Renal cortex interstitium (tissue), 11 donors: ENCODE measurements at regions not wholly inside any gene's neighbourhood (a gene's known extent, or its start where the extent isn't known, plus 50 kb on each side); places are given as distances from the start of the nearest gene placed in this dataset.
A peak's percentile ranks its signal among the peaks of the same experiment; 100 is the strongest.
"Not testable (repeated sequence)": the region's sequence is repeated elsewhere in the genome, so short reads cannot be mapped to it uniquely, and the experiment has no call there.

Experiments used
- DNase-seq, 11 donors: peaks; one replicate each; pipeline ENCODE4 v3.0.0-alpha.2; 2013; ENCODE audit warnings: low read depth in 9 of 11, low spot score in 4 of 11; ENCODE audit errors: extremely low read depth in 1 of 11

- DNase-seq: not testable (repeated sequence)
These were observed 134.5 kb downstream of the SLC39A8 start for GRCh38 chr4:102210806-102211205.

DNA sequence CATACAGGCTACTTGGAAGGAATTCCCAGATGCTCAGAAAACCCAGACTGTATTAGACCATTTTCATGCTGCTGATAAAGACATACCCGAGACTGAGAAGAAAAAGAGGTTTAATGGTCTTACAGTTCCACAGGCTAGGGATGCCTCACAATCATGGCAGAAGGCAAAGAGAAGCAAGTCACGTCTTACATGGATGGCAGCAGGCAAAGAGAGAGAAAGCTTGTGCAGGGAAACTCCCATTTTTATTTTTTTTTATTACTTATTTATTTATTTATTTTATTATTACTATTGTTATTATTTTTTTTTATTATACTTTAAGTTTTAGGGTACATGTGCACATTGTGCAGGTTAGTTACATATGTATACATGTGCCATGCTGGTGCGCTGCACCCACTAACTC, 140.6 kb downstream of the SLC39A8 start:
- DNase-seq: not testable (repeated sequence)

DNA sequence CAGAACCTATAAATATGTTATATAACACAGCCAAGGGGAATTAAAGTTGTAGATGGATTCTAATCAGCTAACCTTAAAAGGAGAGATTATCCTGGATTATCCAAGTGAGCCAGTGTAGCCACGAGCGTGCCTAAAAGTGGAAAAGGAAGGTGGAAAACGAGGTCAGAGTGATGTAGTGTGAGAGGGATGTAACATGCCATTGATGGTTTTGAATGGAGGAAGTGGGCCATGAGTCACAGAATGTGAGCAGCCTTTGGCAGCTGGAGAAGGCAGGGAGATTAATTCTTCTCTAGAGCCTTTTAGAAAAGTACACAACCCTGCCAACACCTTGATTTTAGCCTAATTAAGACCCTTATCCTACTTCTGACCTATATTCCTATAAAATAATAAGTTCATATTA, 149.1 kb downstream of the SLC39A8 start:
- DNase-seq: no peak

DNA sequence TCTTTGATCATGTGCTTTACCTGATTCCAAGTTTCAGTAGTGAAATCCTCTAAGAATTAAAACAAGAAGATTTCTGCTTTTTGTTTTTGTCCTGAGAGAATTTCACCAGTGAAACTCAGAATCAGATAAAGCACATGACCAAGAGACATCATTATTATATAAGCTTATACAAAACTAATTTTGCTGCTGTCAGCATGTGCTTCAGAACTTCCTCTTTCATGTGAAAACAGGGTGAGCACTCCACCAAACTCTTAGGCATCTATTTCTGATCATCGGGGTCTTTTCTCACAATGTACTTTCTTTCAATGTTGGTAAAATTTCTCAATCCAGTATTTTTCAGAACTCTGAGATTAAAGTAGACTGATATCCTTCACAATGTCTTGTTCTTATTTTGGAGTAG, 152.1 kb downstream of the SLC39A8 start:
- no peak for DNase-seq

DNA sequence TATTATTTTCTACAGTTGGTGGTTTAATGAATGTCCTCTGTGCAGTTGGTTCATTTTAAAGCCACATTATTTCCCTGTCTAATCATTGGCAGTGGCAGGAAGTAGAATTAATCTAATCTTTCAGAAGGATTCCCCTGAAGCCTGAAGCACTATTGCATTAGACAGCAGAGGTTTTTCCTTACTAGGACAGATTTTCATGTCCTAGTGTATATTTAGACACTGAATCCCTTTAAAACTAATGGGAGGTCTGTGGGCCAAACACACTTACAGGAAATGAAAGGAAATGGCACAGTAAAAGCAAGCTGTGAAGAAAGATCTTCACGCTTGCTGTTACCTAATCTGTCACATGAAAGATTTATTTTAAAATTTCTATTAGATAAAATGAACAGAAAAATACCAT, 165.2 kb downstream of the SLC39A8 start:
- no peak for DNase-seq

- no peak for DNase-seq
These were observed 170.5 kb downstream of the SLC39A8 start for GRCh38 chr4:102174719-102175189.

GRCh38 chr4:102172341-102172740, 172.9 kb downstream of the SLC39A8 start:
- no peak for DNase-seq

DNA sequence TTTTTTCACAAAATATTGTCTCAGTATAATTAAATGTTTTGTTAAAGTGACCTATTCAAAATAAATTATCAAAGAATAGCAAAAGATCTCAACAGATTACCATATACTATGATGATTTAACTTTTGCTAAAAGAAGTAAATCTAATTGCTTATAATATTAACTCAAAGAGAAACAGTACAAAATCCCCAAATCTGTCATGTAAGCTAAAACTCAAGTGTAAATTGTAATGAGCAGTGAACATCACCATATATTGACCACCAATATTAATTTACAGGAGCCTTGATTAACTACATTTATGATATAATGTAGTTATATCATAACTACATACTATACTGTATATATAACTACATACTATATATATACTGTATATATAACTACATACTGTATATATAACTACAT, 174.4 kb downstream of the SLC39A8 start:
- no peak for DNase-seq

DNA sequence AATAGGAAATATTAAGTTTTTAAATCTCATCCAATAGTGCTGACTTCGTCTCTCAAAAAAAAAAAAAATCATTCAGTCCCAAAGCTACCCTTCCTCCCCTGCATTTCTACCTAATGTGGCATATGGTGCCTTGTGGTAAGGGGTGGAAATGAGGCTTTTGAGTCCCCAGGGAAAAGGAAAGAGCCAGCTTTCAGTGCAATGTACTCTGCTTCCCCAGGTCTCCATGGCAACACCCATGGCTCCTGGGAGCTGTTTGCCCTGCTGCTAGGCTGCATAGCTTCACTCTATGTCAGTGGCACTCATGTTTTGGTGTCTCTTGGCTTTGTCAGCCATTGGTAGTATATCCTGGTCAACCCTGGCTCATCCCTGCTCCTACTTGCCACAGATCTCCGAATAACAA, 175.9 kb downstream of the SLC39A8 start:
- DNase-seq: peak in 3 of 11 donors; percentile 20 to 26 (median 23)

- no peak for DNase-seq
These were observed 176.7 kb downstream of the SLC39A8 start for GRCh38 chr4:102168580-102168979.

DNA sequence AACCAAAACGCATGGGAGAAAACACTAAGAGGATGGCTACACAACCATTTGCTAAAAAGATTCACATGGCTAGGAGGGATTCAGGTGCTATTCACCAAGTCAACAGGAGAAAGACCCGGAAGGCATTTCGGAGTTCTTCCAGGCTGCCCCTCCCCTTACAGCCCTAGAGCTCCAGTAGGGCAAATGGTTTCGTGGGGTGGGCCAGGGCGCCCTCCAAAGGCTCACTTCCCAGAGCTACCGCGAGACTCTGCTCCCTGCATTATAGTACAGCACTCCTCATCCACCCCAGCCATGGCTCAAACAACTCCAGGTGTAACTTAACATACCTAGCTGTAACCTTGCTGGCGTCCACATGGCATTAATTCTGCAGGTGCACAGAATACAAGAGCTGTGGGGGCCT, 179.7 kb downstream of the SLC39A8 start:
- no peak for DNase-seq

- DNase-seq: no peak
These were observed 181.7 kb downstream of the SLC39A8 start for GRCh38 chr4:102163404-102164140.

GRCh38 chr4:102157984-102158383, 187.3 kb downstream of the SLC39A8 start:
- DNase-seq: no peak

DNA sequence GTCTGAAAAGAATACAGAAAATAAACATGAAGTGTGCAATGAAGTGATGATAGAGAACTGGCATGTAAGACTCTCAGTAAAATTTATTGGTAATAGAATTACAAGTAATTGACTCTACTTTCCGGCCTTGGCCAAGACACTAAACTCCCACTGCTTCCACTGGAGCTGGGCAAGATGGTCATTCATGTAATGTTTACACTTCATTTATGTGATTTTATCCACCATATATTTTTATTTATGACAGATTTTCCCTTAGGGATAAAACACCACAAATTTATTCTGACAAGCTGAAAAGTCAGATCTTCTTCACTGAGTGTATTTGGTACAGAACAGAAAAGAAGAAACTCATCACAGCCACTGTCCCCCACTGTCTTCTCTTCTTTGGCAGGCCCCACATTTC, 191.9 kb downstream of the SLC39A8 start:
- no peak for DNase-seq

DNA sequence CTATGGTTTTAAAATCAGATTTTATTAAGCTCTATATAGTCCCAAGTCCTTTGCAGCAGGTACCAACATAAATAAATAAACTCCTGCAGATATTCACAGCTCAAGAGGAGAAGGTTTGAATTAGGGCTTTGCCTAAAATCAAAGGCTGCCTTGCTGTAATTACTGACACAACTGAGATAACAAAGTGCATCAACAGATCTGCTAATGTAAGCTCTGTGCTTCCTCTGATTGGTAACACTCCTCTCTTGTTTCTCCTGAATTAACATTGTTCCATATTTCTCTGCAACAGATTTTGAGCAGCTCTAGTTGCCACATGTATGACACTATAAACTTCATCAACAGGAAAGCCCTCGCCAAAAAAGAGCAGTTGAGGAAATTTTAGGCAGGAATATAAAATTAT, 193.6 kb downstream of the SLC39A8 start:
- DNase-seq: no peak

DNA sequence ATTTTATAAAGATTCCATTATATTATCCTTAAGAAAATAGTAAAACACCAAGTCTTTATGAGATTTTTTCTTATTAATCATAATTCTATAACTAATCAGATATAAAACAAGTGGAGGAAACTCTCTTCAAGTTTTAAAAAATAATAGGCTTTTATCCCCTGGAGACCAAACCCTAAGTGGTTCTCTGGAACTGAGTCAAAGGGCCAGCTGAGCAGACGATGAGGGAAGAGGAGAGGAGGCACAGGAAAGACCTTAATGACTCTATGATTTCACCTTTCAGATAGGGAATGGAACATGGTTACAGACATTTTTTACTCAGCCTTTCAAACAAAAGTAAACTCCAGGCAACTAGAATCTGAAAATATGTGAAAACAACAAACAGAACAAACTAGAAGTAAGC, 201.8 kb downstream of the SLC39A8 start:
- DNase-seq: no peak

- no peak for DNase-seq
These were observed 203.4 kb downstream of the SLC39A8 start for GRCh38 chr4:102141842-102142241.

GRCh38 chr4:102139932-102140331, 205.3 kb downstream of the SLC39A8 start:
- DNase-seq: no peak

DNA sequence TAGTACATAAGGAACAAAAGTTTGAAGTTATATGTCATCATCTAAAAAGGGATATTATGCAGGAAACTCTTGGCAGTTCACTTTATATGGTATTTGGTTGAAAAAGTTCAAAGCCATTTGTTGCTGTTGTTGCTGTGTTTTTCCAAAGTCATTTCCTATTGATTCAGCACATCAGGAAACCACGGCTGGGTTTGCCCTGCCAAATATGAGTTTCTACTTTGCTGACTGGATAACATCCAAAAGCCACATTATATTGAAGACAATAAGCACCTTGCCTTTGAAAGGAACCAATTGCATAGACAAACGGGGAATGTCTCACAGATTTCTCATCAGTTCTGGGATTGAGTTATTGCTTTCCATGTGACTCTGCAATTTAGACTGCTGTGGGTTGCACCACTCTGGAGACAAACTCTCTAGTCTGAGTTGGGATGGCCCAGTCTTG, 206.1 kb downstream of the SLC39A8 start:
- peak in 3 of 11 donors; percentile 11 to 14 (median 12) for DNase-seq

GRCh38 chr4:102137217-102137616, 208.1 kb downstream of the SLC39A8 start:
- no peak for DNase-seq

- DNase-seq: no peak
These were observed 215.5 kb downstream of the SLC39A8 start for GRCh38 chr4:102129810-102130209.
